ENCODE measurements at regions not wholly inside any gene's neighbourhood (a gene's known extent, or its start where the extent isn't known, plus 50 kb on each side); places are given as distances from the start of the nearest gene placed in this dataset.

DNA sequence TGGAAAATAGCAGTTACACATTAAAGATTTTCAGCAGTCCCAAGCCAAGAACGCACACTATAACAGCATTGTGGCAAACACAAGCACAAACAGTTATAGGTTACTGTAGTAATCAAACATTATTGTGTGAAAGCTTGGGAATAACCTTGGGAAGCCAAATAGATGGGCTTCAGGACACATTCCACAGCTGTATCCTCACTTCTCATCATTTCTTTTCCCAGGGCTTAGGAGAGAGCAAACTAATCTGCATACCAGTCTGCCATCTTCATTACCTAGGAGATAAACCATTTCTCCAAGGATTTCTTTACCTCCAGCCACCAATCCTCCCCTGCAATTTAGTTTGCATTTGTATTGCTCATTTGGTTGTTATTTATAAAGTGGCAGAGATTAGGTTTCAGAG, 352.4 kb downstream of the SH2D4B start:
- TF ChIP-seq, protein P1, sequence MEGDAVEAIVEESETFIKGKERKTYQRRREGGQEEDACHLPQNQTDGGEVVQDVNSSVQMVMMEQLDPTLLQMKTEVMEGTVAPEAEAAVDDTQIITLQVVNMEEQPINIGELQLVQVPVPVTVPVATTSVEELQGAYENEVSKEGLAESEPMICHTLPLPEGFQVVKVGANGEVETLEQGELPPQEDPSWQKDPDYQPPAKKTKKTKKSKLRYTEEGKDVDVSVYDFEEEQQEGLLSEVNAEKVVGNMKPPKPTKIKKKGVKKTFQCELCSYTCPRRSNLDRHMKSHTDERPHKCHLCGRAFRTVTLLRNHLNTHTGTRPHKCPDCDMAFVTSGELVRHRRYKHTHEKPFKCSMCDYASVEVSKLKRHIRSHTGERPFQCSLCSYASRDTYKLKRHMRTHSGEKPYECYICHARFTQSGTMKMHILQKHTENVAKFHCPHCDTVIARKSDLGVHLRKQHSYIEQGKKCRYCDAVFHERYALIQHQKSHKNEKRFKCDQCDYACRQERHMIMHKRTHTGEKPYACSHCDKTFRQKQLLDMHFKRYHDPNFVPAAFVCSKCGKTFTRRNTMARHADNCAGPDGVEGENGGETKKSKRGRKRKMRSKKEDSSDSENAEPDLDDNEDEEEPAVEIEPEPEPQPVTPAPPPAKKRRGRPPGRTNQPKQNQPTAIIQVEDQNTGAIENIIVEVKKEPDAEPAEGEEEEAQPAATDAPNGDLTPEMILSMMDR (IDR thresholded peaks at IDR 0.05; ENCODE audit: borderline replicate concordance, control extremely low read depth, extremely low read depth, insufficient read depth, missing control alignments): no peak
- DNase-seq (ENCODE audit: low spot score): no peak
- in situ Hi-C loops (cut with MboI; ENCODE audit: low sequenced_read_pairs, unreplicated experiment): no loop called here

DNA sequence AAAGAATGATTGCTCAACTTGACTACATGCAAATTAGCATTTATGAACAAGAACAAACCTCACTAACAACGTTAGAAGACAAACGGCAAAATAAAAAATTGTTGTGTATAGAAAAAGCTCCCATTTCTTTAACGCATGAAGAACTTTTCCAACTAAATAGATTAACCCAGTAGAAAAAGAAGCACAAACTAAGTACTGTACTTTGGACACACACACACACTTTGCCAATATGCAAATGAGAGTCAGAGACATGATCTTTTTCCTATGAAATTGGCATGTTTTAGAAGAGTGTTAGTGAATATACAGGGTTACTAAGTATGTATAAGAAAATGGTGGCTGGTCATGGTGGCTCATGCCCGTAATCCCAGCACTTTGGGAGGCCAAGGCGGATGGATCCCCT, 355.6 kb downstream of the SH2D4B start:
- no peak for DNase-seq (ENCODE audit: low spot score)
- TF ChIP-seq, protein P1 (IDR thresholded peaks at IDR 0.05; ENCODE audit: borderline replicate concordance, control extremely low read depth, extremely low read depth, insufficient read depth, missing control alignments): no peak
- in situ Hi-C loops (cut with MboI; ENCODE audit: low sequenced_read_pairs, unreplicated experiment): no loop called here

DNA sequence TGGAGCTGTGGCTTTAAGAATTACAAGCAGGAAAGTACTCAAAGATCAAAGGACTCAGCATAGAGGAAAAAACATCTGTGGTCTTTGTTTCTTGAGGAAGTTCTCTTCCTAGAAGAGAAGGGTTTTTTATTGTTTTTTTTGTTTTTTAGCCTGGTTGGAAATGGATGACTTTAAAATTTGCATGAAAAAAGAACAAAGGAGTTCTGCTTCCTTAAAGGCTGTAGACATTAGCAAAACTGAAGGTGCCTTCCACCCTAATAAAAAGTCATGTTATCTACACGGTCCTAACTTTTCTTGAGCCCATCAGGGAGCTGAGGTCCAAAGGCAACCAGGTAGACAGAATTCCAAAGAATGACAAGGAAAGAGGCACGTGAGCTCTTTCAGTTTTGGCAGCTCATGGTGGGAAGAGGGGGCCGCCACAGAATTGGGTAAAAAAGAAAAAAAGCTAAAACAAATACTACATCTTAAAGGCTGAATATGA, 356.6 kb downstream of the SH2D4B start:
- TF ChIP-seq, protein P1 (IDR thresholded peaks at IDR 0.05; ENCODE audit: borderline replicate concordance, control extremely low read depth, extremely low read depth, insufficient read depth, missing control alignments): no peak
- no peak for DNase-seq (ENCODE audit: low spot score)
- in situ Hi-C loops (cut with MboI; ENCODE audit: low sequenced_read_pairs, unreplicated experiment): no loop called here

DNA sequence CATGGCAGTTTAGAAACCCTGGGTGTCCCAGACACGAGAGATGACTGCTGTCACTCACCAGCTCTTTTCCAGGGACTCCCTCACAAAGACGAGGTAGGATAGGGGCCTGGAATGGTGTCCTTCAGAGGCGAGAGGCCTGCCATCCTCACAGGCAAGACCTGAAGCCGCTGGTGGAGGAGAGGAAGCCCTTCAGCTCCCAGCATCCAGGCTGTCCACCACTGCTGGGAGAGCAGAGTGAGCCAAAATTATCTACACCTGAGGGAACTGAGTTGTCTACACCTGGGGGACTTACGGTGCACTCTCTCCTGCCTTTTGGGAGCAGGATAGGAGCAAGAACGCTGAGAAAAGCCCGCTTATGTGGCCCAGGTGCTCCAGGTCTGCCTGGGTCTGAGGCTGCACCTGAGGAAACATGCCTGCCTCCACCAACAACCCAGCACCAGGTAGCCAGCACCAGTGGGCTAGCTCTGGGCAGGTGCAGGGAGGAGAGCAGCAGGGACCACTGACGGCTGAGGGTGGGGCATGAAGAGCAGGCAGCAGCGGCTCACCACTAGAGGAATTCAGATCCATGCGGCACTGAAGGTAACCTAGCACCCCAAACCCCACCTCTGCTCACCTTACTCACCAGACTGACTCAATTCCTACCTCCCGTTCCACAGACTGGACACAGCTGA, 357.2 kb downstream of the SH2D4B start:
- in situ Hi-C loops (cut with MboI; ENCODE audit: low sequenced_read_pairs, unreplicated experiment): no loop called here
- TF ChIP-seq, protein P1 (IDR thresholded peaks at IDR 0.05; ENCODE audit: borderline replicate concordance, control extremely low read depth, extremely low read depth, insufficient read depth, missing control alignments): no peak
- no peak for DNase-seq (ENCODE audit: low spot score)

DNA sequence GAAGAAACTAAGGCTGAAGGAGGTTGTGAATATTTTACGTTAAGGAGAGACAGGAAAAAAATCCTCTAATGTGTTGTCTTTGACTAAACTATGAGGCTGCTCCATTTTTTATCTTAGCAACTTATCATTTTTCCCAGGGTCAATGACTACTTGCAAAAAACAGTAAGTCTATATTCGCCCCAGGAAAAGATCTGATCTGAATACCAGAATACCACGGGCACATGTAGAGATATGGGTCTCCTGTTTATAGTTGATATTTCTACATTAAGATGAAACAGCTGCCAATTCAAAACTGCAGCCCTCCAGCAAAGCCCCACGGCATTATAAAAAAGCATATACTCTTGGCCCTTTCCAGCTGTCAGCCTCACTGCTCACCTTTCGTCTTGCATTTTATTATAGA, 358.4 kb downstream of the SH2D4B start:
- in situ Hi-C loops (cut with MboI; ENCODE audit: low sequenced_read_pairs, unreplicated experiment): no loop called here
- DNase-seq (ENCODE audit: low spot score): no peak
- TF ChIP-seq, protein P1 (IDR thresholded peaks at IDR 0.05; ENCODE audit: borderline replicate concordance, control extremely low read depth, extremely low read depth, insufficient read depth, missing control alignments): no peak

DNA sequence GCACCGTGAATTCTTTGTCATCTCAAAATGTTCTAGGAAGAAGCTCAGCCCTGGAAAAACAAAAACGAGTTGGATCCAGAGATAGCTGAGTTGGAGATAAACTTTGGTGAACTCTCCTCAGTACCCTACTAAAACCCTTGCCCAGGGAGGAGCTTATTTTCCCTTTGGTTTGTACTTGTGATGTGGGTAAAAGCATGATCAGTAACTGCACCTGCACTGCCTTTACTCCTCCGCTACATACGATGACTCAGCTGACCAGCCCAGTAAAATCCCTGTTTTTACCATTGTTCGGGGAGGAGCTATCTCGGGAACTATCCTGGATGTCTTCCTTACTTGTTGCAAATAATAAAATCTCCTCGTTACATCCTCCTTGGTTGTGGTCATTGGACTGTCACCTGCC, 359.3 kb downstream of the SH2D4B start:
- no peak for DNase-seq (ENCODE audit: low spot score)
- TF ChIP-seq, protein P1 (IDR thresholded peaks at IDR 0.05; ENCODE audit: borderline replicate concordance, control extremely low read depth, extremely low read depth, insufficient read depth, missing control alignments): no peak
- in situ Hi-C loops (cut with MboI; ENCODE audit: low sequenced_read_pairs, unreplicated experiment): no loop called here

Data from GM13976 (cell line).